ENCODE measurements at regions not wholly inside any gene's neighbourhood (a gene's known extent, or its start where the extent isn't known, plus 50 kb on each side); places are given as distances from the start of the nearest gene placed in this dataset.

GRCh38 chr2:200218645-200219044 lies 87.8 kb upstream of the SPATS2L start:
- Histone ChIP-seq H2AFZ (ENCODE audit: low read length) (no peak overlapping the region), H3F3A (ENCODE audit: low read length, unreplicated experiment) (no peaks in the 10 kb centered on the region), H3K9ac (ENCODE audit: low read length) (no peak overlapping the region), H3K27me3 (ENCODE audit: low read length) (no peaks in the 10 kb centered on the region), H3K4me3 (ENCODE audit: low read length) (no peak overlapping the region), H3K4me1 (ENCODE audit: insufficient read depth, low read length) (peaks cover 15% of the 10 kb centered on the region), H3K4me2 (ENCODE audit: low read length) (no peak overlapping the region), H3K27ac (ENCODE audit: low read length) (no peak overlapping the region), H3K9me2 (replicated peaks; ENCODE audit: low read length) (no peaks in the 10 kb centered on the region), H3K9me3 (ENCODE audit: low read length) (no peaks in the 10 kb centered on the region), H3K36me3 (ENCODE audit: low read depth, low read length) (no peaks in the 10 kb centered on the region), H3K79me2 (ENCODE audit: low read length) (no peaks in the 10 kb centered on the region), H4K20me1 (ENCODE audit: low read length) (no peaks in the 10 kb centered on the region)
- ChIA-PET CTCF (no interaction called here), POLR2A (ENCODE audit: unreplicated experiment) (no interaction called here)
- no TSS peak for BruUV-seq (replicated peaks)
- ATAC-seq (no peak), DNase-seq (no peak)
- intact Hi-C loops (cut with micrococcal nuclease): no loop called here
- no peak for TF ChIP-seq EZH2phosphoT487 (IDR thresholded peaks at IDR 0.05; ENCODE audit: borderline replicate concordance, low read length)
- no peak for TF ChIP-seq CTCF (conservative IDR thresholded peaks at IDR 0.05; ENCODE audit: low read depth, low read length)
- no peak for TF ChIP-seq EZH2 (IDR thresholded peaks at IDR 0.05; ENCODE audit: low read length, unreplicated experiment)

- Histone ChIP-seq H4K20me1 (ENCODE audit: low read length) (no peaks in the 10 kb centered on the region), H3K27ac (ENCODE audit: low read length) (no peak overlapping the region), H3K36me3 (ENCODE audit: low read depth, low read length) (no peaks in the 10 kb centered on the region), H2AFZ (ENCODE audit: low read length) (peak overlapping the region; percentile 29; the same call in 1 of the 2 replicates), H3K9me3 (ENCODE audit: low read length) (no peaks in the 10 kb centered on the region), H3K79me2 (ENCODE audit: low read length) (no peaks in the 10 kb centered on the region), H3K9me2 (replicated peaks; ENCODE audit: low read length) (no peaks in the 10 kb centered on the region), H3K9ac (ENCODE audit: low read length) (no peak overlapping the region), H3K27me3 (ENCODE audit: low read length) (no peaks in the 10 kb centered on the region), H3K4me3 (ENCODE audit: low read length) (no peak overlapping the region), H3F3A (ENCODE audit: low read length, unreplicated experiment) (no peaks in the 10 kb centered on the region), H3K4me1 (ENCODE audit: insufficient read depth, low read length) (peaks cover 15% of the 10 kb centered on the region), H3K4me2 (ENCODE audit: low read length) (peak overlapping the region; percentile 3; the same call in 1 of the 2 replicates)
- no TSS peak for BruUV-seq (replicated peaks)
- ChIA-PET CTCF (no interaction called here), POLR2A (ENCODE audit: unreplicated experiment) (no interaction called here)
- intact Hi-C loops (cut with micrococcal nuclease): no loop called here
- DNase-seq (peak; percentile 27), ATAC-seq (no peak)
- TF ChIP-seq EZH2phosphoT487 (IDR thresholded peaks at IDR 0.05; ENCODE audit: borderline replicate concordance, low read length) (no peak), EZH2 (IDR thresholded peaks at IDR 0.05; ENCODE audit: low read length, unreplicated experiment) (no peak), CTCF (conservative IDR thresholded peaks at IDR 0.05; ENCODE audit: low read depth, low read length) (no peak)
These were observed 87.0 kb upstream of the SPATS2L start for GRCh38 chr2:200219309-200220113.

GRCh38 chr2:200220251-200220650 lies 86.2 kb upstream of the SPATS2L start:
- H3K27me3 ChIP-seq (ENCODE audit: low read length): no peaks in the 10 kb centered on the region
- TF ChIP-seq CTCF (conservative IDR thresholded peaks at IDR 0.05; ENCODE audit: low read depth, low read length) (no peak), EZH2phosphoT487 (IDR thresholded peaks at IDR 0.05; ENCODE audit: borderline replicate concordance, low read length) (no peak)
- POLR2A ChIA-PET (ENCODE audit: unreplicated experiment): no interaction called here
- no peaks in the 10 kb centered on the region for H3K9me3 ChIP-seq (ENCODE audit: low read length)
- H3K27ac ChIP-seq (ENCODE audit: low read length): no peak overlapping the region
- no TSS peak for BruUV-seq (replicated peaks)
- H3K4me3 ChIP-seq (ENCODE audit: low read length): no peak overlapping the region
- H4K20me1 ChIP-seq (ENCODE audit: low read length): no peaks in the 10 kb centered on the region
- intact Hi-C loops (cut with micrococcal nuclease): no loop called here
- peaks cover 15% of the 10 kb centered on the region for H3K4me1 ChIP-seq (ENCODE audit: insufficient read depth, low read length)
- H3K9me2 ChIP-seq (replicated peaks; ENCODE audit: low read length): no peaks in the 10 kb centered on the region
- no peaks in the 10 kb centered on the region for H3F3A ChIP-seq (ENCODE audit: low read length, unreplicated experiment)
- no peak overlapping the region for H3K9ac ChIP-seq (ENCODE audit: low read length)
- CTCF ChIA-PET: no interaction called here
- no peak overlapping the region for H2AFZ ChIP-seq (ENCODE audit: low read length)
- H3K79me2 ChIP-seq (ENCODE audit: low read length): no peaks in the 10 kb centered on the region
- DNase-seq (no peak), ATAC-seq (no peak)
- no peaks in the 10 kb centered on the region for H3K36me3 ChIP-seq (ENCODE audit: low read depth, low read length)
- 0 out of 2 replicates have a peak overlapping the region, but pooled peaks have one; percentile 3 for H3K4me2 ChIP-seq (ENCODE audit: low read length)
